Body of pancreas (tissue), 4 donors: ENCODE measurements at regions not wholly inside any gene's neighbourhood (a gene's known extent, or its start where the extent isn't known, plus 50 kb on each side); places are given as distances from the start of the nearest gene placed in this dataset.

Source experiments
- ATAC-seq: fragments of 150-250 bp; one replicate; pipeline ENCODE4 v1.9.1; 2016
- DNase-seq, 4 donors: peaks; one replicate each; pipeline ENCODE4 v3.0.0-alpha.2; 2019
- H3K27ac ChIP-seq, 4 donors: fragments of 200-600 bp; sonication (generic); 1 replicate in 3 of 4; 2 replicates in 1 of 4; pipeline versions ENCODE4 v1.5.1 to v1.6.1; 2016 to 2019; ENCODE audit warnings: mild to moderate bottlenecking in 1 of 4, mixed read lengths in 1 of 4, moderate library complexity in 1 of 4
- H3K27me3 ChIP-seq, 2 donors: fragments of 200-600 bp; sonication (generic); one replicate each; pipeline ENCODE4 v1.6.0; 2016; ENCODE audit warnings: mild to moderate bottlenecking in 1 of 2
- H3K36me3 ChIP-seq, 2 donors: fragments of 200-600 bp; sonication (generic); replicated peaks in 1 of 2; 2 replicates each; pipeline ENCODE4 v1.5.1; 2016; ENCODE audit warnings: low read depth in 2 of 2; ENCODE audit not compliant: insufficient read depth in 1 of 2
- H3K4me1 ChIP-seq: fragments of 200-600 bp; sonication (generic); one replicate; pipeline ENCODE4 v1.6.0; 2016
- H3K4me3 ChIP-seq, 2 donors: fragments of 200-600 bp; sonication (generic); 1 replicate in 1 of 2; 2 replicates in 1 of 2; pipeline ENCODE4 v1.5.1; 2016 to 2019
- H3K9me3 ChIP-seq, 3 donors: fragments of 200-600 bp; sonication (generic); 1 replicate in 2 of 3; 2 replicates in 1 of 3; pipeline ENCODE4 v1.5.1; 2016
- POLR2A ChIP-seq, 3 donors: fragments of 450-650 bp; IDR thresholded peaks; one replicate each; pipeline ENCODE4 v1.6.1; 2016; ENCODE audit warnings: antibody characterized with exemption in 3 of 3, mild to moderate bottlenecking in 2 of 3
- WGBS, 2 donors: methylation state at CpG; one replicate each; pipeline ENCODE4 v1.1.5; 2017; 5-methylcytosine and 5-hydroxymethylcytosine counted together
- intact Hi-C: fragments of 100-400 bp; cut with DNase I; formaldehyde crosslinking; loops from one replicate; pipeline ENCODE4 v1.15.1; 2023
- TF ChIP-seq, protein P1 (sequence below), 7 experiments: fragments of 450-650 bp in 4 of 7; fragments of 200-600 bp in 3 of 7; sonication (generic) in 3 of 7; IDR thresholded peaks; one replicate each; pipeline ENCODE4 v1.5.1; 2016 to 2019; ENCODE audit warnings: antibody characterized with exemption in 7 of 7

DNA sequence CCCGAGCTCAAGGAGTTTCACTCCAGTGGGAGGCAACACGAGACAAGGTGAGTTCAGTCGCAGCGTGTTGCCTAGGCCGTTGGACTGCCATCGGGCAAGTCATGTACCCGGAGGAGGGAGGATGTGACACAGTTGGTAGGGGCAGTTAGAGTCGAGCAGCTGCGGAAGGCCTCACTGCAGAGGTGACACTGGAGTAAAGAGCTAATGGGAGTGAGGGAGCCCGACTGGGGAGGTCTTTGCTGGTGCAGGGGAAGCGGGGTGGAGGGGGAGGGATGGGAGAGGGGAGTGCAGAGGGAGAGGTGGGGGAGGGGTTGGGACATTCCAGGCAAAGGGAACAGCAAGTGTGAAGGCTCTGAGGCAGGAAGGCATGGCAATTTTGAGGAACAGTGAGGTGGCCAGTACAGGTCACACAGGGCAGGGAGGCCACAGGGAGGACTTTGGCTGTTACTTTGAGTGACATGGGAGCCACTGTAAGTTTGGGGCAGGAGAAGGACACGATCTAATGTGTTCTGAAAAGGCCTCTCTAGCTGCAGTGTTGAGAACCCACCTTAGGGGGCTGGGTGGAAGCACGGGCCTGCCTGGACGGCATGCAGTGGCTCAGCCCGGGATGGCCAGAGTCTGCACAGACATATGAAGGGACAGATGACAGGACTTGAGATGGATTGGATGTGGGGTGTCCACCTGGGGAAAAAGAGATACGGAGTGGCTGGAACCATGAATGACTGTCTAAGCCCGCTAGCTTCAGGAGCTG is 61.1 kb downstream of the KCNF1 start:
- H3K4me3 ChIP-seq: no peak overlapping the region
- H3K4me1 ChIP-seq: no peaks in the 10 kb centered on the region
- 87 to 89% methylated on average over 17 of the region's 17 CpGs for WGBS, 2 donors
- no peaks in the 10 kb centered on the region for H3K9me3 ChIP-seq
- no peak for DNase-seq
- no peak for ATAC-seq
- H3K36me3 ChIP-seq: no peaks in the 10 kb centered on the region
- no peak for TF ChIP-seq POLR2A (IDR thresholded peaks at IDR 0.05)
- TF ChIP-seq, protein P1, sequence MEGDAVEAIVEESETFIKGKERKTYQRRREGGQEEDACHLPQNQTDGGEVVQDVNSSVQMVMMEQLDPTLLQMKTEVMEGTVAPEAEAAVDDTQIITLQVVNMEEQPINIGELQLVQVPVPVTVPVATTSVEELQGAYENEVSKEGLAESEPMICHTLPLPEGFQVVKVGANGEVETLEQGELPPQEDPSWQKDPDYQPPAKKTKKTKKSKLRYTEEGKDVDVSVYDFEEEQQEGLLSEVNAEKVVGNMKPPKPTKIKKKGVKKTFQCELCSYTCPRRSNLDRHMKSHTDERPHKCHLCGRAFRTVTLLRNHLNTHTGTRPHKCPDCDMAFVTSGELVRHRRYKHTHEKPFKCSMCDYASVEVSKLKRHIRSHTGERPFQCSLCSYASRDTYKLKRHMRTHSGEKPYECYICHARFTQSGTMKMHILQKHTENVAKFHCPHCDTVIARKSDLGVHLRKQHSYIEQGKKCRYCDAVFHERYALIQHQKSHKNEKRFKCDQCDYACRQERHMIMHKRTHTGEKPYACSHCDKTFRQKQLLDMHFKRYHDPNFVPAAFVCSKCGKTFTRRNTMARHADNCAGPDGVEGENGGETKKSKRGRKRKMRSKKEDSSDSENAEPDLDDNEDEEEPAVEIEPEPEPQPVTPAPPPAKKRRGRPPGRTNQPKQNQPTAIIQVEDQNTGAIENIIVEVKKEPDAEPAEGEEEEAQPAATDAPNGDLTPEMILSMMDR (IDR thresholded peaks at IDR 0.05): no peak
- H3K27ac ChIP-seq: no peak overlapping the region
- H3K27me3 ChIP-seq: no peaks in the 10 kb centered on the region
- intact Hi-C loops: no loop called here

DNA sequence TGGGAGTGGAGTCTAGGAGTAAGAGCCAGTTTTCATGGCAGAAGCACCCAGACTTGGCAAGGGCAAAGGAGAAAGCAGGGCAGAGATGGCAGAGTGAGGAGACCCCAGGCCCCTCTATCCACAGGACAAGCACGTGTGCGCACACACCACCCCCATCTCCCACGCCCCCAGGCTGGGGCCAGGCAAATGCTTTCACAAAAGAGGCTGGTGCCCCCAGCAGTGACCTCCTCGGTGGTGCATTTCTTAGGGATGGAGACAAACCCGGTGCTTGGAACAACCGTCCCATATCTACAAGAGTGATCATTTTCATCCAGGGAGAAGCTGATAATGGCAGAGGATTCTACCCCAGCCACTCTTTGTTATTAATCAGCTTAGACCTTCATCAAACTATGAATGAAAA is 62.0 kb downstream of the KCNF1 start:
- 71 to 86% methylated on average over 6 of the region's 6 CpGs for WGBS, 2 donors
- Histone ChIP-seq H3K27ac (no peak overlapping the region), H3K4me3 (no peak overlapping the region), H3K36me3 (no peaks in the 10 kb centered on the region), H3K9me3 (no peaks in the 10 kb centered on the region), H3K4me1 (no peaks in the 10 kb centered on the region), H3K27me3 (no peaks in the 10 kb centered on the region)
- no peak for DNase-seq
- no peak for TF ChIP-seq POLR2A (IDR thresholded peaks at IDR 0.05)
- no peak for ATAC-seq
- intact Hi-C loops: no loop called here

DNA sequence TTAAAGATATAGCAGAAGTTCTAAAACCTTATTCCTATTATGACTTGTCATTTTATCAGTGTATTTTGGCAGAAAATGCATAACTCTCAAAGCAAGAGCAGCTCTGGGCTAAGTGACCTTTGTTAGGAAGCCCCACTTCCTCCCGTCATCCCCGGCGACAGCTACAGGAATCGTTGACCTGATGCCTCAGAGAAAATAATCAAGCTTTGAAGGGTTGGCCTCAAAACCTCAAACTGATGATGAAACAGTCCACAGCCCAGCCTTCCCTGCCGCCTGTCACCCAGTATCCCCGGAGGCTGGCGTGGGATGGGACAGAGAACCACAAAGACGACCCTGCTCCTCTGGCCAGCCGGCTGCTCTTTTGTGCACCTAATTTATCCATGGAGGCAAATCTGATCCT is 65.3 kb downstream of the KCNF1 start:
- ATAC-seq (no peak), DNase-seq (no peak)
- TF ChIP-seq, protein P1 (IDR thresholded peaks at IDR 0.05): no peak
- TF ChIP-seq POLR2A (IDR thresholded peaks at IDR 0.05): no peak
- Histone ChIP-seq H3K27me3 (no peaks in the 10 kb centered on the region), H3K4me3 (no peak overlapping the region), H3K36me3 (no peaks in the 10 kb centered on the region), H3K9me3 (no peaks in the 10 kb centered on the region), H3K27ac (no peak overlapping the region), H3K4me1 (peaks cover 9% of the 10 kb centered on the region)
- WGBS, 2 donors: 49 to 68% methylated on average over 9 of the region's 9 CpGs
- intact Hi-C loops: no loop called here

DNA sequence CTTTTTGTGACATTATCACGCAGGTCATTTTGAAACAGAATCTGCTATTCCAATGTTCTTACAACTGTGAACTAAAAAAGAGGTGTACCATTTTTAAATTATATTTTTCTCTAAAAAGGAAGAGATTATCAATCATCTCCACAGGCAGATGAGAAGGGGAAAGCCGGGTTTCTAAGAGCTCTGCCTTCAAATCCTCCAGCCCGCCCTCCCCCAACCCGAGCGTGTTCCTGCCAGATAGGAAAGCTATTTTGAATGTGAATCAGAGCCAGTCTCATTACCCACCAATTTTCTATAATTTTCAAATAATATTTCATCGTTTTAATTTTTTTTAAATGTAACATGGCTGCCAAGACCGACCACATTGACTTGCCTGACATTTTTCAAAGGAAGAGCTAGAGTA is 65.9 kb downstream of the KCNF1 start:
- no peak for ATAC-seq
- H3K27ac ChIP-seq: no peak overlapping the region
- H3K4me3 ChIP-seq: no peak overlapping the region
- TF ChIP-seq POLR2A (IDR thresholded peaks at IDR 0.05): no peak
- TF ChIP-seq, protein P1 (IDR thresholded peaks at IDR 0.05): no peak
- no peaks in the 10 kb centered on the region for H3K27me3 ChIP-seq
- intact Hi-C loops: no loop called here
- no peak for DNase-seq
- WGBS, 2 donors: 70 to 72% methylated on average over 7 of the region's 7 CpGs
- no peaks in the 10 kb centered on the region for H3K36me3 ChIP-seq
- H3K4me1 ChIP-seq: peaks cover 9% of the 10 kb centered on the region
- H3K9me3 ChIP-seq: no peaks in the 10 kb centered on the region

DNA sequence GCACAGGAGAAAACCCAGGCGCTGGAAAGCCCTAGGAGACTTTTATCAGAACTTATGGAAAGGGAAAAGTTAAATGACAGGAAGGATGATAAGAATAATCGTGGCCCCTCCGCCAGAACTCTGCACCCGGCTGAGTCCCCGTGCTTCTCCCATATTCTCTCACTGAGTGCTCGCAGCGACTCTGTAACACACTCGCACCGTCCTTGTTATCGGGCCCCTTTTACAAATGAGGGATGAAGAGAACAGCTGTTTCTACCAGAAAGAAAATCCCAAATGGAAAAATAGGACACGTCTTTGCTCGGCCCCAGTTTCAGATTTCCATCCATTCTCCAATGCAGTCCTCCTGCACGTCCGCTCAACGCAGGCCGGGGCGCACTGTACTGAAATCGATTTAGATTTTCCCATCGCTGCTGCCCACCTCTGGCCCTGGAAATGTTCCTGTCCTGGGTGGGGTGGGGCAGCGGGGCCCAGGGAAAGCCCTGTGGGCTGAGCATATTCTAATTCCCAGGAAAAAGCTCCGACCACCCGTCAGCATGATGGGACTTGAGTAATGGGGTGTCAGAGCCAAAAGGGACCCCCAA is 66.4 kb downstream of the KCNF1 start:
- ATAC-seq (no peak), DNase-seq (no peak)
- intact Hi-C loops: no loop called here
- Histone ChIP-seq H3K4me1 (peaks cover 9% of the 10 kb centered on the region), H3K4me3 (no peak overlapping the region), H3K27me3 (no peaks in the 10 kb centered on the region), H3K36me3 (no peaks in the 10 kb centered on the region), H3K27ac (no peak overlapping the region), H3K9me3 (no peaks in the 10 kb centered on the region)
- 67 to 83% methylated on average over 22 of the region's 22 CpGs for WGBS, 2 donors
- TF ChIP-seq, protein P1 (IDR thresholded peaks at IDR 0.05): no peak
- TF ChIP-seq POLR2A (IDR thresholded peaks at IDR 0.05): no peak
